ENCODE measurements at regions not wholly inside any gene's neighbourhood (a gene's known extent, or its start where the extent isn't known, plus 50 kb on each side); places are given as distances from the start of the nearest gene placed in this dataset.

GRCh38 chr11:91585035-91585801 lies 639.4 kb upstream of the FAT3 start:
- no peak for TF ChIP-seq FOXP2 (optimal IDR thresholded peaks at IDR 0.05; ENCODE audit: borderline replicate concordance, extremely low read depth, extremely low read length, insufficient read depth)

DNA sequence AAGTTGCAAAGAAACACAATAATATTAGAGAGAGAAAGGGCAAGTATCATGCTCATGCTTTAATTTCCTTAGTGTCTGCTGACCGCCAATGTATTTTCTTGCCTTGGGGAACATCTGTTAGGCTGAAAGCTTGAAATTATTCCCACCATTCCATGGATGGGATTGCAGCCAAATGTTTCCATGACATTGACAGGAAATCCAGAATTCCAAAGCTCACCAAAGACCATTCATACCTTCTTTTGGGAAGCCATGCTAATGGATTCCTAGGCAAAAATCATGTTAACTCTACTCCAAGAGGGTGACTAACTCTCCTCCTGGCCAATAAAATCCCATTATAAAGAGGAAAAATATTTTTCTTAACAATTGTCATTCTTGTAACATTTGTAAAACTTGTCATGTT lies 661.4 kb upstream of the FAT3 start:
- no peak for TF ChIP-seq SIN3A (IDR thresholded peaks at IDR 0.05; ENCODE audit: borderline replicate concordance, insufficient read depth, low read length)
- no peak for TF ChIP-seq TAF1 (IDR thresholded peaks at IDR 0.05; ENCODE audit: borderline replicate concordance, insufficient read depth, low read length)
- no peak for TF ChIP-seq FOXP2 (optimal IDR thresholded peaks at IDR 0.05; ENCODE audit: borderline replicate concordance, extremely low read depth, extremely low read length, insufficient read depth)
- TF ChIP-seq REST (IDR thresholded peaks at IDR 0.05; ENCODE audit: insufficient read depth in 1 of 2, low read depth in 2 of 2, low read length in 2 of 2): no peak
- TF ChIP-seq POLR2AphosphoS5 (IDR thresholded peaks at IDR 0.05; ENCODE audit: low read depth, low read length): no peak

- no peak for TF ChIP-seq FOXP2 (optimal IDR thresholded peaks at IDR 0.05; ENCODE audit: borderline replicate concordance, extremely low read depth, extremely low read length, insufficient read depth)
- TF ChIP-seq SIN3A (IDR thresholded peaks at IDR 0.05; ENCODE audit: borderline replicate concordance, insufficient read depth, low read length): no peak
- no peak for TF ChIP-seq POLR2AphosphoS5 (IDR thresholded peaks at IDR 0.05; ENCODE audit: low read depth, low read length)
- no peak for TF ChIP-seq TAF1 (IDR thresholded peaks at IDR 0.05; ENCODE audit: borderline replicate concordance, insufficient read depth, low read length)
- no peak for TF ChIP-seq REST (IDR thresholded peaks at IDR 0.05; ENCODE audit: insufficient read depth in 1 of 2, low read depth in 2 of 2, low read length in 2 of 2)
Measured at GRCh38 chr11:91560434-91560833, 664.2 kb upstream of the FAT3 start.

- no peak for TF ChIP-seq POLR2AphosphoS5 (IDR thresholded peaks at IDR 0.05; ENCODE audit: low read depth, low read length)
Measured at GRCh38 chr11:91538065-91538464, 686.6 kb upstream of the FAT3 start.

DNA sequence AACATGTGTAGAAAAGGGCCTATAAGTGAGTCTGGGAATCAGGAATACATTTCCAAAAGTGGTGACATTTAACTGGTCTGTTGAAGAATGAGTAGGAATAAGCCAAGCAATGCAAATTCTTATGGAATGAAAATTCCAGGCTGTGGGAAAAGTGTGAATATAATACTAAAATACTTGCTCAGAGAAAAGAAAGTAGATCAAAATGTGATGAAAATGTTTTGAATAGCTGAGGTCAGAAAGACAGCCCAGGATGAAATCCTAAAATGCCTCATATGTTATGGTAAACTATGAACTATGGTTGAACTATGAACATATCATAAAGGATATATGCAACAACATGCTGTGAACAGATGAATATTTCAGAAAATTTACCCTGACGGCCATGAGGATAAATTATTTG lies 688.3 kb upstream of the FAT3 start:
- TF ChIP-seq SIN3A (IDR thresholded peaks at IDR 0.05; ENCODE audit: borderline replicate concordance, insufficient read depth, low read length) (no peak), TAF1 (IDR thresholded peaks at IDR 0.05; ENCODE audit: borderline replicate concordance, insufficient read depth, low read length) (no peak), FOXP2 (optimal IDR thresholded peaks at IDR 0.05; ENCODE audit: borderline replicate concordance, extremely low read depth, extremely low read length, insufficient read depth) (no peak), POLR2AphosphoS5 (IDR thresholded peaks at IDR 0.05; ENCODE audit: low read depth, low read length) (no peak), REST (IDR thresholded peaks at IDR 0.05; ENCODE audit: insufficient read depth in 1 of 2, low read depth in 2 of 2, low read length in 2 of 2) (no peak)

DNA sequence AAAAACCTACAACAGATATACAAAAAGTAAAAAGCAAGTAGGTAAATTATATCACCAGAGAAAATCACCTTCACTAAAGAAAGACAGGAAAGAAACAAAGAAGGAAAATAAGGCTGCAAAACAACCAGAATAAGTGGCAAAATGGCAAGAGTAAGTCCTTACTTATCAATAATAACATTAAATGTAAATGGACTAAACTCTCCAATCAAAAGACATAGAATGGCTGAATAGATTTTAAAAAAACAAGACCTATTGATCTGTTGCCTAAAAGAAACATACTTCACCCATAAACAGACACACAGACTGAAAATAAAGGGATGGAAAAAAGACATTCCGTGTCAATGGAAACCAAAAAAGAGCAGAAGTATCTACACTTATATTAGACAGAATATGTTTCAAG lies 695.7 kb upstream of the FAT3 start:
- no peak for TF ChIP-seq FOXP2 (optimal IDR thresholded peaks at IDR 0.05; ENCODE audit: borderline replicate concordance, extremely low read depth, extremely low read length, insufficient read depth)
- no peak for TF ChIP-seq TAF1 (IDR thresholded peaks at IDR 0.05; ENCODE audit: borderline replicate concordance, insufficient read depth, low read length)
- TF ChIP-seq REST (IDR thresholded peaks at IDR 0.05; ENCODE audit: insufficient read depth in 1 of 2, low read depth in 2 of 2, low read length in 2 of 2): no peak
